ENCODE measurements at regions not wholly inside any gene's neighbourhood (a gene's known extent, or its start where the extent isn't known, plus 50 kb on each side); places are given as distances from the start of the nearest gene placed in this dataset.

- H3K9me3 ChIP-seq (ENCODE audit: low read length) = no peaks in the 10 kb centered on the region
- intact Hi-C loops (cut with micrococcal nuclease; ENCODE audit: unreplicated experiment) = loop anchor here (10.0 kb wide), 1 partner anchor 240 kb away; no protein-coding TSS in a partner anchor
- no peak overlapping the region for H3K4me3 ChIP-seq (ENCODE audit: low read depth, low read length, poor library complexity, severe bottlenecking)
- no peaks in the 10 kb centered on the region for H3K4me1 ChIP-seq (ENCODE audit: insufficient read depth, low read length, poor library complexity, severe bottlenecking)
- H3K79me2 ChIP-seq (ENCODE audit: insufficient read depth, low read depth, low read length) = no peaks in the 10 kb centered on the region
- no peaks in the 10 kb centered on the region for H4K20me1 ChIP-seq (ENCODE audit: insufficient read depth, low read length)
- no peak overlapping the region for H3K27ac ChIP-seq (ENCODE audit: low read depth, low read length, poor library complexity, severe bottlenecking)
- TF ChIP-seq CTCF (conservative IDR thresholded peaks at IDR 0.05; ENCODE audit: low read length) = no peak
- no peak for TF ChIP-seq EZH2phosphoT487 (IDR thresholded peaks at IDR 0.05; ENCODE audit: borderline replicate concordance, low read depth, low read length)
- POLR2A ChIA-PET = no interaction called here
- H2AFZ ChIP-seq (ENCODE audit: low read length) = no peak overlapping the region
- BruUV-seq (replicated peaks) = no TSS peak
- CTCF ChIA-PET (ENCODE audit: unreplicated experiment) = no interaction called here
- H3K4me2 ChIP-seq (ENCODE audit: low read length) = no peak overlapping the region
- H3K36me3 ChIP-seq (ENCODE audit: insufficient read depth, low read length) = no peaks in the 10 kb centered on the region
- DNase-seq (ENCODE audit: low spot score) = no peak
- no peaks in the 10 kb centered on the region for H3K9me2 ChIP-seq (ENCODE audit: insufficient read depth, low read length)
These were observed 1138.8 kb downstream of the XPNPEP1 start for GRCh38 chr10:108784534-108784933.

DNA sequence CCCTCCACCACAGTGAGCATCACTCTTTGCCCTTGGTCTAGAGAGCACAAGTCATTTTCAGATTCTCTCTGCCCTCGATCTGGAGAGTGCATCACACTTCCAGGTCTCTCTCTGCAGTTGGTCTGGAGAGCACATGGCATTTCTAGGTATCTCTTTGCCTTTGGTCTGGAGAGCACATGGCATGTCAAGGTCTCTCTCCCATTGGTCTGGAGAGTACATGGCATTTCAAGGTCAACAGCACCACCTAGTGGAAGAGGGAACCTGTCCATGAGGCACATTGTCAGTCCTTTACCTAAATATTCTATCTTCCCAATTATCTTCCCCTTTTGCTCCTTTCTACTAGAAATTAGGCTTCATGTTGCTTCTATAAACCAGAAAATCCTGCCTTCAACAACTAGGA, 1139.4 kb downstream of the XPNPEP1 start:
- no peaks in the 10 kb centered on the region for H3K4me1 ChIP-seq (ENCODE audit: insufficient read depth, low read length, poor library complexity, severe bottlenecking)
- no peaks in the 10 kb centered on the region for H3K36me3 ChIP-seq (ENCODE audit: insufficient read depth, low read length)
- H3K9me2 ChIP-seq (ENCODE audit: insufficient read depth, low read length) = no peaks in the 10 kb centered on the region
- H4K20me1 ChIP-seq (ENCODE audit: insufficient read depth, low read length) = no peaks in the 10 kb centered on the region
- intact Hi-C loops (cut with micrococcal nuclease; ENCODE audit: unreplicated experiment) = loop anchor here (10.0 kb wide), 1 partner anchor 241 kb away; no protein-coding TSS in a partner anchor
- H3K79me2 ChIP-seq (ENCODE audit: insufficient read depth, low read depth, low read length) = no peaks in the 10 kb centered on the region
- no peaks in the 10 kb centered on the region for H3K9me3 ChIP-seq (ENCODE audit: low read length)
- H3K4me3 ChIP-seq (ENCODE audit: low read depth, low read length, poor library complexity, severe bottlenecking) = no peak overlapping the region
- CTCF ChIA-PET (ENCODE audit: unreplicated experiment) = no interaction called here
- POLR2A ChIA-PET = no interaction called here
- BruUV-seq (replicated peaks) = no TSS peak
- no peak overlapping the region for H3K27ac ChIP-seq (ENCODE audit: low read depth, low read length, poor library complexity, severe bottlenecking)
- peak; percentile 65 for DNase-seq (ENCODE audit: low spot score)
- no peak overlapping the region for H3K4me2 ChIP-seq (ENCODE audit: low read length)
- peak; percentile 83 for TF ChIP-seq CTCF (conservative IDR thresholded peaks at IDR 0.05; ENCODE audit: low read length)
- no peak for TF ChIP-seq EZH2phosphoT487 (IDR thresholded peaks at IDR 0.05; ENCODE audit: borderline replicate concordance, low read depth, low read length)
- H2AFZ ChIP-seq (ENCODE audit: low read length) = no peak overlapping the region

DNA sequence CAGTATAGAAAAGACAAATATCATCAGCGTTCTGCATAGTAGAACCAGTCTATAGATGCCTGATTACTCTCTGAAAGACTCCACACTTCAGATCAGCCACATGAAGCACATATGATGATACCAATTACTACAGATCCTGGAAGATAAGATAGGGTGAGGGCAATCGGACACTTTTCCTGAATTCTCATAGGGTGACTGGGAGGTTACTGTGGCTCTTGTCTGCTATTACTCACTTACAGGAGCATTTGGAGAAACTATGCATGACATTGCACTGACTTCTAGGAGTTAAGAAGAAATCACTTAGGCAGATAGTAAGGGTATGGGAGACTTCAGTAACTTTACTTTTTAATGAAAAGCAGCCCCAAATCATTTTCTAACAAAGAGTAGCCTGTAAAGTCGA, 1140.9 kb downstream of the XPNPEP1 start:
- no peaks in the 10 kb centered on the region for H3K36me3 ChIP-seq (ENCODE audit: insufficient read depth, low read length)
- intact Hi-C loops (cut with micrococcal nuclease; ENCODE audit: unreplicated experiment) = loop anchor here (10.0 kb wide), 1 partner anchor 242 kb away; no protein-coding TSS in a partner anchor
- no peak for DNase-seq (ENCODE audit: low spot score)
- BruUV-seq (replicated peaks) = no TSS peak
- H3K4me2 ChIP-seq (ENCODE audit: low read length) = no peak overlapping the region
- H4K20me1 ChIP-seq (ENCODE audit: insufficient read depth, low read length) = no peaks in the 10 kb centered on the region
- H3K79me2 ChIP-seq (ENCODE audit: insufficient read depth, low read depth, low read length) = no peaks in the 10 kb centered on the region
- no peaks in the 10 kb centered on the region for H3K4me1 ChIP-seq (ENCODE audit: insufficient read depth, low read length, poor library complexity, severe bottlenecking)
- H2AFZ ChIP-seq (ENCODE audit: low read length) = no peak overlapping the region
- no peak overlapping the region for H3K27ac ChIP-seq (ENCODE audit: low read depth, low read length, poor library complexity, severe bottlenecking)
- CTCF ChIA-PET (ENCODE audit: unreplicated experiment) = no interaction called here
- H3K9me2 ChIP-seq (ENCODE audit: insufficient read depth, low read length) = no peaks in the 10 kb centered on the region
- POLR2A ChIA-PET = no interaction called here
- H3K9me3 ChIP-seq (ENCODE audit: low read length) = no peaks in the 10 kb centered on the region
- no peak overlapping the region for H3K4me3 ChIP-seq (ENCODE audit: low read depth, low read length, poor library complexity, severe bottlenecking)
- TF ChIP-seq EZH2phosphoT487 (IDR thresholded peaks at IDR 0.05; ENCODE audit: borderline replicate concordance, low read depth, low read length) (no peak), CTCF (conservative IDR thresholded peaks at IDR 0.05; ENCODE audit: low read length) (no peak)

Data from OCI-LY7 (cell line).